Keratinocyte (primary cell): ENCODE measurements at regions not wholly inside any gene's neighbourhood (a gene's known extent, or its start where the extent isn't known, plus 50 kb on each side); places are given as distances from the start of the nearest gene placed in this dataset.

Experiments used
- DNase-seq: peaks from one replicate; pipeline ENCODE4 v3.0.0-alpha.2; 2011; ENCODE audit warnings: low read depth, missing footprints, low spot score
- FAIRE-seq: peaks from 2 replicates; lab custom pipeline; 2011; peaks lifted over from hg19 to GRCh38; lab: Jason Lieb, UNC
- H2AFZ ChIP-seq: 2 replicates; pipeline ENCODE4 v1.6.0; 2012; ENCODE audit warnings: low read length, control low read depth, inconsistent platforms; ENCODE audit not compliant: control insufficient read depth
- H3K27ac ChIP-seq: 2 replicates; pipeline ENCODE4 v1.5.1; 2011; ENCODE audit warnings: low read length; ENCODE audit not compliant: control insufficient read depth, insufficient read depth
- H3K27me3 ChIP-seq: 3 replicates; pipeline ENCODE4 v1.6.0; 2011; ENCODE audit warnings: low read length; ENCODE audit not compliant: control insufficient read depth, insufficient read depth; ENCODE audit errors: extremely low read depth
- H3K36me3 ChIP-seq, 2 experiments: 2 replicates in 1 of 2; 3 replicates in 1 of 2; pipeline ENCODE4 v1.5.1; 2011; ENCODE audit warnings: low read length in 2 of 2, mild to moderate bottlenecking in 1 of 2; ENCODE audit not compliant: control insufficient read depth in 2 of 2, insufficient read depth in 2 of 2; ENCODE audit errors: extremely low read depth in 1 of 2
- H3K4me1 ChIP-seq: 3 replicates; pipeline ENCODE4 v1.5.1; 2011; ENCODE audit warnings: low read length; ENCODE audit not compliant: control insufficient read depth, insufficient read depth; ENCODE audit errors: extremely low read depth
- H3K4me2 ChIP-seq: 3 replicates; pipeline ENCODE4 v1.6.0; 2011; ENCODE audit warnings: low read depth, low read length; ENCODE audit not compliant: control insufficient read depth, insufficient read depth; ENCODE audit errors: extremely low read depth
- H3K4me3 ChIP-seq, 3 experiments: fragments of 200-600 bp in 1 of 3; sonication (generic) in 1 of 3; 2 replicates in 2 of 3; 3 replicates in 1 of 3; pipeline ENCODE4 v1.5.1; 2011 to 2016; ENCODE audit warnings: low read length in 3 of 3, mild to moderate bottlenecking in 3 of 3, control low read depth in 2 of 3, inconsistent platforms in 1 of 3, low read depth in 1 of 3, mixed read lengths in 1 of 3, mixed run types in 1 of 3, moderate library complexity in 1 of 3; ENCODE audit not compliant: control insufficient read depth in 2 of 3, insufficient read depth in 2 of 3; ENCODE audit errors: extremely low read depth in 1 of 3
- H3K79me2 ChIP-seq: 2 replicates; pipeline ENCODE4 v1.6.0; 2012; ENCODE audit warnings: low read length; ENCODE audit not compliant: control insufficient read depth, insufficient read depth
- H3K9ac ChIP-seq: 3 replicates; pipeline ENCODE4 v1.6.0; 2011; ENCODE audit warnings: low read length; ENCODE audit not compliant: control insufficient read depth, insufficient read depth; ENCODE audit errors: extremely low read depth
- H3K9me1 ChIP-seq: 3 replicates; pipeline ENCODE4 v1.6.0; 2011; ENCODE audit warnings: low read length; ENCODE audit not compliant: control insufficient read depth, insufficient read depth; ENCODE audit errors: extremely low read depth
- H3K9me3 ChIP-seq: 2 replicates; pipeline ENCODE4 v1.5.1; 2012; ENCODE audit warnings: low read depth, low read length; ENCODE audit not compliant: control insufficient read depth
- H4K20me1 ChIP-seq: 3 replicates; pipeline ENCODE4 v1.6.0; 2011; ENCODE audit warnings: low read length; ENCODE audit not compliant: control insufficient read depth, insufficient read depth; ENCODE audit errors: extremely low read depth
- EZH2 ChIP-seq: IDR thresholded peaks from one replicate; pipeline ENCODE4 v1.6.1; 2012; ENCODE audit warnings: inconsistent platforms, mild to moderate bottlenecking, low read length, moderate library complexity
- dilution Hi-C: fragments of 300-500 bp; cut with MboI; formaldehyde crosslinking; loops from one replicate; pipeline ENCODE4 v1.7.0; 2020; ENCODE audit warnings: low sequenced_read_pairs; ENCODE audit not compliant: extremely low pct_ligation_motif_present
- TF ChIP-seq, protein P1 (sequence below), 3 experiments: IDR thresholded peaks in 1 of 3; conservative IDR thresholded peaks in 1 of 3; optimal IDR thresholded peaks in 1 of 3; 2 replicates in 2 of 3; 3 replicates in 1 of 3; pipeline versions ENCODE3 to v1.5.1; 2011; ENCODE audit warnings: low read length in 3 of 3, mild to moderate bottlenecking in 3 of 3, moderate library complexity in 2 of 3, control low read depth in 1 of 3, inconsistent platforms in 1 of 3; ENCODE audit not compliant: insufficient read depth in 2 of 3; ENCODE audit errors: extremely low read depth in 1 of 3

DNA sequence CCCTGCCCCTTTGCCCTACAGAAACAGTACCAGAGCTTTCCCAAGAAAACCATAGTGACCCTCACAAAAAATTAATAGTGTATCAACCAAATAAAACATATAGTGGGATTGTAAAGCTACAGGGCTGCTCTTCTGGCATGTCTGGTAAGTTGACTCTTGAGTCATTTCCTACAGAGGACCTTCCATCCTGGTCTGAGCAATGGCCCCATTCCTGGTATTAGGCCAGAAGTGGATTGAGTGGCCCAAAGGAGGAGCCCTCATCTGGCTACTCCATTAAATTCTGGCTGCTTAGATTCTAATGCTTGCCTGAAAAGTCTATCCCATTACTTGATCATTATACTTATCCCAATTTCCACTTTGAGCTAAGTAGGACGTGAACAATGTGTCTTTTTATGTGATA lies 150.9 kb upstream of the HMGN3 start:
- Histone ChIP-seq H4K20me1 (no peaks in the 10 kb centered on the region), H3K79me2 (no peaks in the 10 kb centered on the region), H3K4me1 (no peaks in the 10 kb centered on the region), H3K9ac (no peak overlapping the region), H2AFZ (no peak overlapping the region), H3K27me3 (no peaks in the 10 kb centered on the region), H3K9me3 (no peaks in the 10 kb centered on the region), H3K4me3 (no peak overlapping the region), H3K9me1 (no peaks in the 10 kb centered on the region), H3K27ac (no peak overlapping the region), H3K36me3 (no peaks in the 10 kb centered on the region), H3K4me2 (no peak overlapping the region)
- no peak for DNase-seq
- dilution Hi-C loops = no loop called here
- no peak for FAIRE-seq
- TF ChIP-seq, protein P1, sequence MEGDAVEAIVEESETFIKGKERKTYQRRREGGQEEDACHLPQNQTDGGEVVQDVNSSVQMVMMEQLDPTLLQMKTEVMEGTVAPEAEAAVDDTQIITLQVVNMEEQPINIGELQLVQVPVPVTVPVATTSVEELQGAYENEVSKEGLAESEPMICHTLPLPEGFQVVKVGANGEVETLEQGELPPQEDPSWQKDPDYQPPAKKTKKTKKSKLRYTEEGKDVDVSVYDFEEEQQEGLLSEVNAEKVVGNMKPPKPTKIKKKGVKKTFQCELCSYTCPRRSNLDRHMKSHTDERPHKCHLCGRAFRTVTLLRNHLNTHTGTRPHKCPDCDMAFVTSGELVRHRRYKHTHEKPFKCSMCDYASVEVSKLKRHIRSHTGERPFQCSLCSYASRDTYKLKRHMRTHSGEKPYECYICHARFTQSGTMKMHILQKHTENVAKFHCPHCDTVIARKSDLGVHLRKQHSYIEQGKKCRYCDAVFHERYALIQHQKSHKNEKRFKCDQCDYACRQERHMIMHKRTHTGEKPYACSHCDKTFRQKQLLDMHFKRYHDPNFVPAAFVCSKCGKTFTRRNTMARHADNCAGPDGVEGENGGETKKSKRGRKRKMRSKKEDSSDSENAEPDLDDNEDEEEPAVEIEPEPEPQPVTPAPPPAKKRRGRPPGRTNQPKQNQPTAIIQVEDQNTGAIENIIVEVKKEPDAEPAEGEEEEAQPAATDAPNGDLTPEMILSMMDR (optimal IDR thresholded peaks at IDR 0.05 in 1 of 3, IDR thresholded peaks at IDR 0.05 in 1 of 3, conservative IDR thresholded peaks at IDR 0.05 in 1 of 3; ENCODE audit: extremely low read depth in 1 of 3, insufficient read depth in 2 of 3, low read length in 3 of 3) = no peak
- no peak for TF ChIP-seq EZH2

DNA sequence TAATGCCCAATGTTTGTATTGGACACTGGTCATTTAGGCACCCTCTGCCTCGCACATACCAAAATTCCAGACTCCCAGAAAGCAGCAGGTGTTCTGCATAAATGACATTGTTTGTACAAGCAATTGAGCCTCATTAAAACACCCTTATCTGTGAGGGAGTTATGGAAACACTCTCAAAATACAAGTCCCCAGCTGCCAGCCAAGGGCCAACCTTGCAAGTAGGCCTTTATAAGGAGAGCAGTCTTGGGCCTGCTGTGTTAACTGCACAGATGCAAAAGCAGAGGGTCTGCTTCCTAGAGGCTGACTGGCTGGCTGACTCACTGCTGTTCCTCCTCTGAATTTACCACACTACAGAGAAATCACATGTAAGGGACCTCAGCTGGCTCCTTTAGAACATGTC lies 150.4 kb upstream of the HMGN3 start:
- Histone ChIP-seq H3K79me2 (no peaks in the 10 kb centered on the region), H3K4me3 (no peak overlapping the region), H3K9me3 (no peaks in the 10 kb centered on the region), H3K27ac (no peak overlapping the region), H3K36me3 (no peaks in the 10 kb centered on the region), H2AFZ (no peak overlapping the region), H3K4me2 (no peak overlapping the region), H3K9me1 (no peaks in the 10 kb centered on the region), H3K27me3 (no peaks in the 10 kb centered on the region), H4K20me1 (no peaks in the 10 kb centered on the region), H3K4me1 (no peaks in the 10 kb centered on the region), H3K9ac (no peak overlapping the region)
- dilution Hi-C loops = no loop called here
- TF ChIP-seq, protein P1 (optimal IDR thresholded peaks at IDR 0.05 in 1 of 3, IDR thresholded peaks at IDR 0.05 in 1 of 3, conservative IDR thresholded peaks at IDR 0.05 in 1 of 3; ENCODE audit: extremely low read depth in 1 of 3, insufficient read depth in 2 of 3, low read length in 3 of 3) = no peak
- TF ChIP-seq EZH2 = no peak
- FAIRE-seq (no peak), DNase-seq (no peak)
